ENCODE measurements at regions not wholly inside any gene's neighbourhood (a gene's known extent, or its start where the extent isn't known, plus 50 kb on each side); places are given as distances from the start of the nearest gene placed in this dataset.
A peak's percentile ranks its signal among the peaks of the same experiment; 100 is the strongest.

GRCh38 chr1:229828461-229828860 lies 202.4 kb downstream of the URB2 start:
- no peak for DNase-seq

GRCh38 chr1:229832695-229833094 lies 206.6 kb downstream of the URB2 start:
- no peak for DNase-seq

- DNase-seq, result no peak
Observed at GRCh38 chr1:229834230-229834629, 208.2 kb downstream of the URB2 start.

DNA sequence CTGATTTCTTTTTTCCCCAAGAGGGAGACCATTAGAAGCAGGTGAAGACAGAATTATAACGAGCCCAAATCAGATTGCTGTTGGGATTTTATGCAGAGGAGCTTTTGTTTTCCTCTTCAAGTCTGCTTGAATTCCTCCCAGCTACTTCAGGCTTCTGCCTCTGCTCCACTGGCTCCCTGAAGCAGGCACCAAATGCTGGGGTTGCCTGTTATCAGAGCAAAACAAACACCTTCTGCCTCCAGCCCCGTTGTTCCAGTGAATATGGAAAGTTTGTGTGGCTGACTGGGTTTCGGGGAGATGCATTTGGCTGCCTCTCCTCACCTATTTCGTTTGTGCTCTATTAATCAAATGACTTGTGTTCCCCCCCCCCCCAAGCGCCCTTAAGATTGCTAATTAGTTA lies 209.2 kb downstream of the URB2 start:
- no peak for DNase-seq

- DNase-seq, result no peak
Observed at GRCh38 chr1:229836324-229836723, 210.3 kb downstream of the URB2 start.

GRCh38 chr1:229838204-229838603 lies 212.2 kb downstream of the URB2 start:
- no peak for DNase-seq

DNA sequence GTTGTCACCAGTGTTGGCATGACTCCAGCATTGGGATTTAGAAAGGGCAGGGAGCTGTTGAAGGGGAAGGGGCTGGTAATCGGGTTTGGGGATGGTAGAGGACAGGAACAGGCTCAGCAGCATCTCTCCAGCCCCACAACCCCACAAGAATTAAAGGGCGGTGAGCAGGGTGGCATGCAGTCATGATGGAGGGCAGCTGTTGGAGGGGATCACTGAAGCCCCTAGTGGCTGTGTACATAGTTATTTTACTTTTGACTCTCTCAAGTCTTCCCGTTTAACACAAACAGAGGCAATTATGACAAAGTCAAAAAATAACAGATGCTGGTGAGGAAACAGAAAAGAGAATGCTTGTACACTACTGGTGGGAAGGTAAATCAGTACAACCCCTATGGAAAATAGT lies 213.8 kb downstream of the URB2 start:
- DNase-seq, result no peak

- DNase-seq, result no peak
Observed at GRCh38 chr1:229841230-229841629, 215.2 kb downstream of the URB2 start.

DNA sequence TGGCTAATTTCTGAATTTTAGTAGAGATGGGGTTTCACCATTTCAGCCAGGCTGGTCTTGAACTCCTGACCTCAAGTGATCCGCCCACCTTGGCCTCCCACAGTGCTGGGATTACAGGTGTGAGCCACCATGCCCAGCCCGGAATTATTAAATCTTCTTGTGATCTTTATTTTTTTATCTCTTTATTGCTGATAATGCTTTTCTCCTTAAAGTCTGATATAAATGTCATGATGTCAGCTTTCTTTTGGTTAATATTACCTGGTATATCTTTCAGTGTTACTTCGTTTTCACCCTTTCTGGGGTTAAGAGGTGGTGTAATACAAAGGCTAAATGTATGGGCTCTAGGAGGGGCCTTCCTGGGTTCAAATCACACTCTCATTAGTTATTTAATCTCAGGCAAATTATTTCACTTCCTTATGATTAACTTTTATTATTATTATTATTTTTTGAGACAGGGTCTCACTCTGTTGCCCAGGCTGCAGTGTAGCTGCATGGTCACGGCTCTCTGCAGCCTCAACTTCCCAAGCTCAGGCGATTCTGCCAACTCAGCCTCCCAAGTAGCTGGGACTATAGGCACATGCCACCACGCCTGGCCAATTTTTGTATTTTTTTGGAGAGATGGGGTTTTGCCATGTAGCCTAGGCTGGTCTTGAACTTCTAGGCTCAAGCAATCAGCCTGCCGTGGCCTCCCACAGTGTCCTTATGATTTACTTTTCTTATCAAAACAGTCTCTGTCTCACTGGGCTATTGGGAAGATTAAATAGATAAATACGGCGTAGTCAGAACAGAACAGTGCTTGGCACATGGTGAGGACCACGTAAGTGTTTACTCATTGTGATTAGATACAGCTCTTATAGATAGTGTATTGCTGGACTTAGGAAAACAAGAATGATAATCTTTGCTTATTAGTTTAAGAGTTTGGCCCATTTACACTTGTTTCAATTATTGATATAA lies 216.5 kb downstream of the URB2 start:
- DNase-seq, result no peak

DNA sequence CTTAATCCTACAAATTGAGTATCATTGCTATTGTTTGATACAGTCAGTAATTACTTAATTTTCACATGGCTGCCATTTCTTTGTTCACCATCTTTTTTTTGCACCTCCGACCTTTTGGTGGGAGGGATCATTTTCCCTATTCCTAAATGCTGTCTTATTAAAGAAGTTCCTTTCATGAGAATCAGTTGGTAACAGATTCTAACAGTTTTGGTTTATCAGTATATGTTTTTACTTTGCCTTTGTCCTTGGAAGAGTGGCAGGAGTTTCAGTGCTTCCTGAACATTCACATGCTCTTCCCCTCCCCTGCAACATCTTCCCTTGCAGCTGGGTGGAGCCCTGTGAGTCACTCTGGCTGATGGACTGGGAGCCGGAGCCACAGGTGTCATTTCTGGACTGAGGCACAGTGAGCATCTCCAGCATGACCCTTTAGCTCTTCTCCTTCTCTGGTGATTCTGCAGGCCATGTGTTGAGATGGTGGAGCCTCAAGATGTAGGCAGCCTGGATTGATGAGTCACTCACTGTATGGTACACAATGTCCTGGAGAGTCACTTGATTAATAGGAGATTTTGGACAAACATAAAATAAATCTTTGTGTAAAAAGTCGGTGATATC lies 217.7 kb downstream of the URB2 start:
- peak in 1 of 2 experiments; percentile 2 for DNase-seq

GRCh38 chr1:229844675-229845074 lies 218.6 kb downstream of the URB2 start:
- no peak for DNase-seq

- peak; percentile 22 to 44 for DNase-seq
Observed at GRCh38 chr1:229845410-229846138, 219.5 kb downstream of the URB2 start.

DNA sequence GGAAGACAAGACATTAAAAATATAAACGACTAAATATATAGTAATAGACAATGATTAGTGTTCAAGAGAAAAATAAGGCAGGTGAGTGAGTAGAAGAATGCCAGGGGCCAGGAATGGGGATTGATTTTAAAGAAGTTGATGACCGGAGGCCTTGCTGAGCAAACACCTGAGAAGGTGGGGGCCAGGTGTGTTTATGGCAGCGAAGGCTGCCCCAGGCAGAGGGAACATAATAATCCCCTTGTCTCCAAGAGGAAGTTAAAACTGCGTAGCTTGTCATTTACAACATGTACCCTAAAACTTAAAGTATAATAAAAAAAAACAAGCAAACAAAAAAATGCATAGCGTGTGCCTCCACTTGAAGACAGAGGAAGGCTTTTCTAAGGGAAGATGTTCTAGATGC lies 220.3 kb downstream of the URB2 start:
- no peak for DNase-seq

GRCh38 chr1:229848752-229849677 lies 218.0 kb upstream of the GALNT2 start:
- peak; percentile 41 to 45 for DNase-seq

- DNase-seq, result no peak
Observed at GRCh38 chr1:229851511-229851910, 215.5 kb upstream of the GALNT2 start.

GRCh38 chr1:229853751-229854150 lies 213.3 kb upstream of the GALNT2 start:
- no peak for DNase-seq

GRCh38 chr1:229854620-229855019 lies 212.4 kb upstream of the GALNT2 start:
- DNase-seq, result no peak

- peak; percentile 49 to 68 for DNase-seq
Observed at GRCh38 chr1:229856009-229856650, 210.9 kb upstream of the GALNT2 start.

- DNase-seq, result no peak
Observed at GRCh38 chr1:229857585-229857984, 209.5 kb upstream of the GALNT2 start.

- DNase-seq, result no peak
Observed at GRCh38 chr1:229859026-229859425, 208.0 kb upstream of the GALNT2 start.

DNA sequence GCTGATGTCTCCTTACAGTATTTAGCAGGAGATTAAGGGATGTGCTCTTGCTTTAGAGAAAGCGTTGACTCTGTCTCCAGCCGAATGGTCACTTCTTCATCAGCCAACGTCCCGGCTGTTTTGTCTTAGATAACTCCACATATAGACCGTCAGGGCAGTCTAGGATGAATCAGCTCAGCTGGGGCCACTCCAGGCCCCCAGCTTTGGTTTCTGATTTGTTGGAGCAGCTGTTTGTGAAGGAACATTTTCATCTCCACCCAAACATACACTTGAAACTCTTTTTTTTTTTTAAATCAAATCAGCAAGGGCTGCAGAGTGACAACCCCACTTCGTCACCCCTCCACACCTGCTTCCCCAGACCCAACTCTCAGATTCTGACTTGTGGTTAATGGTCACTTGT lies 206.1 kb upstream of the GALNT2 start:
- no peak for DNase-seq
